CD8-positive, alpha-beta memory T cell (primary cell): ENCODE measurements at regions not wholly inside any gene's neighbourhood (a gene's known extent, or its start where the extent isn't known, plus 50 kb on each side); places are given as distances from the start of the nearest gene placed in this dataset.

Source experiments
- CTCF ChIA-PET: fragments of 350-600 bp; sonication (Branson Sonifier 250); formaldehyde crosslinking; loops from one replicate; lab custom pipeline; 2021; ENCODE audit warnings: antibody characterized with exemption; lab: Charles Lee
- POLR2A ChIA-PET: fragments of 350-600 bp; sonication (Branson Sonifier 250); formaldehyde crosslinking; loops from one replicate; lab custom pipeline; 2021; ENCODE audit warnings: antibody characterized with exemption; lab: Charles Lee
- DNase-seq, 5 donors: peaks; one replicate each; pipeline versions ENCODE4 v3.0.0 to v3.0.0-alpha.2; 2020 to 2022; ENCODE audit warnings: mixed read lengths in 1 of 5
- H3K27ac ChIP-seq: one replicate; pipeline ENCODE4 v1.7.0; 2013; ENCODE audit warnings: low read depth, mild to moderate bottlenecking, low read length, moderate library complexity
- H3K27me3 ChIP-seq: 2 replicates; pipeline ENCODE4 v1.7.0; 2013; ENCODE audit warnings: low read length, mild to moderate bottlenecking; ENCODE audit not compliant: insufficient read depth, poor library complexity, severe bottlenecking
- H3K36me3 ChIP-seq: 2 replicates; pipeline ENCODE4 v1.7.0; 2013; ENCODE audit warnings: mild to moderate bottlenecking, low read length, moderate library complexity; ENCODE audit not compliant: insufficient read depth
- H3K4me1 ChIP-seq: 2 replicates; pipeline ENCODE4 v1.7.0; 2013; ENCODE audit warnings: mild to moderate bottlenecking, low read length, moderate library complexity; ENCODE audit not compliant: insufficient read depth
- H3K4me3 ChIP-seq: 2 replicates; pipeline ENCODE4 v1.7.0; 2013; ENCODE audit warnings: mild to moderate bottlenecking, low read length
- H3K9me3 ChIP-seq: 2 replicates; pipeline ENCODE4 v1.7.0; 2013; ENCODE audit warnings: mild to moderate bottlenecking, low read length
- H3K27ac Mint-ChIP-seq, 8 donors: one replicate each; pipeline ENCODE4 v1.8.0; 2020 to 2021; ENCODE audit warnings: mixed read lengths in 8 of 8, mild to moderate bottlenecking in 6 of 8, inconsistent platforms in 3 of 8, moderate library complexity in 3 of 8
- H3K27me3 Mint-ChIP-seq, 2 donors: one replicate each; pipeline ENCODE4 v1.8.0; 2020 to 2021; ENCODE audit warnings: mixed read lengths in 2 of 2, mild to moderate bottlenecking in 1 of 2, moderate library complexity in 1 of 2
- H3K36me3 Mint-ChIP-seq, 3 donors: one replicate each; pipeline ENCODE4 v1.8.0; 2020 to 2021; ENCODE audit warnings: mixed read lengths in 3 of 3, inconsistent platforms in 1 of 3, mild to moderate bottlenecking in 1 of 3
- H3K4me1 Mint-ChIP-seq, 3 donors: one replicate each; pipeline ENCODE4 v1.8.0; 2020 to 2021; ENCODE audit warnings: mixed read lengths in 3 of 3, inconsistent platforms in 1 of 3, mild to moderate bottlenecking in 1 of 3
- H3K4me3 Mint-ChIP-seq, 7 donors: one replicate each; pipeline ENCODE4 v1.8.0; 2020 to 2021; ENCODE audit warnings: mixed read lengths in 7 of 7, mild to moderate bottlenecking in 6 of 7, moderate library complexity in 4 of 7, inconsistent platforms in 2 of 7
- H3K9me3 Mint-ChIP-seq, 5 donors: one replicate each; pipeline ENCODE4 v1.8.0; 2020 to 2022; ENCODE audit warnings: mixed read lengths in 5 of 5, mild to moderate bottlenecking in 3 of 5, moderate library complexity in 2 of 5, inconsistent platforms in 1 of 5

DNA sequence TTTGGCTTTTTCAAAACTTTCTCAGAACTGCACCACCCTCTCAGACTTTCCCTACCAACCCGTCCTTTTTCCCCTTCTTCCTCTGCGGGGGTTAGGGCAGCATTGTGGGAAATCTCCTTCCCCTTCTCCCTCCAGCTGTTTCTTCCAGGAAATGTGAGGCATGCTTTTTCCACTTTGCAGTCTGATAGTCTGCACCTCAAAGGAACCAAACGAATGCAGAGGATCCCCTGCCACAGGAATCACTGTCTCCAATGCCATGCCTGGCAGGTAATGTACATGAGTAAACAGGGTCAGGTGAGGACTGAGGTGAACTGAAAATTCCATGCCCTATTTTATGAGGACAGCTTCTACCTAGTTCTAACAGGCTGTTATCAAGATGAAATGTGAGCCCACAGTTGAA lies 218.4 kb downstream of the BCAS1 start:
- H3K9me3 Mint-ChIP-seq = no peaks in the 10 kb centered on the region
- Histone ChIP-seq H3K4me1 (peaks cover 27% of the 10 kb centered on the region), H3K27me3 (no peaks in the 10 kb centered on the region), H3K36me3 (no peaks in the 10 kb centered on the region), H3K27ac (no peak overlapping the region), H3K9me3 (no peaks in the 10 kb centered on the region), H3K4me3 (no peak overlapping the region)
- no peak overlapping the region for H3K27ac Mint-ChIP-seq
- H3K27me3 Mint-ChIP-seq = no peaks in the 10 kb centered on the region
- H3K4me1 Mint-ChIP-seq = peaks cover 25 to 40% (median 36%) of the 10 kb centered on the region in 3 donors
- CTCF ChIA-PET = interaction anchor here (0.9 kb wide), 1 partner anchor 58 kb away, joined by 3 read pairs; no protein-coding TSS in a partner anchor
- POLR2A ChIA-PET = interaction anchor here (0.6 kb wide), 1 partner anchor 10 kb away, joined by 3 read pairs; no protein-coding TSS in a partner anchor
- peaks cover 0 to 9% (median 0%) of the 10 kb centered on the region in 3 donors for H3K36me3 Mint-ChIP-seq
- no peak for DNase-seq
- no peak overlapping the region for H3K4me3 Mint-ChIP-seq

DNA sequence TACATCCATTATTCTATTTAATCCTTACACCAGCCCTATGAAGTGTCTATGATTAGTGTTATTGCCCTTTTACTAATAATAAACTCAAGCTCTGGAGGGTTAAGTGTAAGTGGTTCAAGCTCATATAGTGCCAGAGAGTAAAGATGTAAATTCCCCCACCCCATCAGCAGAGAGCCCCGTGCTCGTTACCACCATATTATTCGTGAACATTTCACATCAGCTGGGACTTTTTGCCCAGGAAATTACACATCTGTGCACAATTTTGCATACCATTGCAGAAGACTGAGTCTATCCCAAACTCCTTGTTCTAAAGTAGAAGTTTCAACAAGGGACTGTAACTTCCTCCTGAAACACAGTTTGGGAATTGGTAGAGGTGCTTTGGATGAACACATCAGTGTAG lies 220.1 kb downstream of the BCAS1 start:
- no peaks in the 10 kb centered on the region for H3K27me3 Mint-ChIP-seq
- H3K36me3 Mint-ChIP-seq = peaks cover 0 to 9% (median 0%) of the 10 kb centered on the region in 3 donors
- no peaks in the 10 kb centered on the region for H3K9me3 Mint-ChIP-seq
- H3K4me1 Mint-ChIP-seq = peaks cover 32 to 41% (median 36%) of the 10 kb centered on the region in 3 donors
- H3K4me3 ChIP-seq = no peak overlapping the region
- no peaks in the 10 kb centered on the region for H3K36me3 ChIP-seq
- ChIA-PET CTCF (interaction anchor here (0.6 kb wide), 1 partner anchor 13 kb away, joined by 4 read pairs; no protein-coding TSS in a partner anchor), POLR2A (no interaction called here)
- H3K4me1 ChIP-seq = peaks cover 31% of the 10 kb centered on the region
- no peak overlapping the region for H3K27ac ChIP-seq
- DNase-seq = no peak
- no peaks in the 10 kb centered on the region for H3K9me3 ChIP-seq
- no peak overlapping the region for H3K27ac Mint-ChIP-seq
- no peak overlapping the region for H3K4me3 Mint-ChIP-seq
- H3K27me3 ChIP-seq = no peaks in the 10 kb centered on the region

DNA sequence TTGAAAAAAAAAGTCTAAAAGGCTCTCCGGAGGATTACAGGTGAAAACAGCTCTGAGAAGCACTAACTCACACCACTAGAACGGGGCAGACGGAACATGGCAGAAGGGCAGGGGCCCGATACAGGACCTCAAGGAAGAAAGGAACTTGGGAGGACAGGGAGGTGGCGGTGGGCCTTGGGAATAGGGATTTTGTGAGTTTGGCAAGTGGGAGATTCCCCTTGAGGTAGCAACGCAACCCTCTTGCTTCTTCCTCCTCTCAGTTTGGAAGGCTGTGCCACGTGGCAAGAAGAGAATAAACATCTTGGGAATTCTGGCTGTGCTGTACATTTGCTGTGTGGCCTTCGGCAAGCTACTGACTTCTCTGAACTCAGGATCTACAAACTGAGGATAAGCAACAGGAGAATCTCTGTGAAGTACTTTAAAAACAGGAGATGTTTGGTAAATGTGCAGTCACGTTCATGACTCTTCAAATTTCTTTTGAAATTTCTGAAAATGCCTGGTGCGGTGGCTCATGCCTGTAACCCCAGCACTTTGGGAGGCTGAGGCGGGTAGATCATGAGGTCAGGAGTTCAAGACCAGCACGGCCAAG lies 220.8 kb downstream of the BCAS1 start:
- Mint-ChIP-seq H3K27me3 (no peaks in the 10 kb centered on the region), H3K9me3 (no peaks in the 10 kb centered on the region)

DNA sequence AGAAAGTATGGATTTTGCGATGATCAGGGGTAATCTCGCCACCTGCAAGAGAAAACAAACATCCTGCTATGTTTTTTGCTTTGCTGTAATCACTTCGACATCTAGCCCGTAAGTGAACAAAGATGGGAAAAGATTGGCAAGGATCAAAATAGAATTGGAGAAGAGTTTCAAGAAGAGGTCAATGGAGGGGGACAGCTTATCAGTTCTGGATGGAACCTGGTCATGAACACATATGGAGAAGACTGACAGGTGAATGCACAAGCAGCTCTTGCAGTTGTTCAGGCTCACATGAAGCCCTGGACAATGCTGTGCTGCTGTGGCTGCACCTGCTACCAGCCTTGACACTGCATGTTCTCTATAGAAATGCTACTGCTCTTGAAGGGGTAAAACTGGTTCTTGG lies 222.1 kb downstream of the BCAS1 start:
- peaks cover 50 to 61% (median 56%) of the 10 kb centered on the region in 3 donors for H3K4me1 Mint-ChIP-seq
- H3K27me3 ChIP-seq = no peaks in the 10 kb centered on the region
- H3K9me3 Mint-ChIP-seq = no peaks in the 10 kb centered on the region
- ChIA-PET CTCF (interaction anchor here (1.0 kb wide), 1 partner anchor 10 kb away, joined by 3 read pairs; no protein-coding TSS in a partner anchor), POLR2A (no interaction called here)
- no peak overlapping the region for H3K4me3 ChIP-seq
- no peaks in the 10 kb centered on the region for H3K9me3 ChIP-seq
- no peak overlapping the region for H3K27ac ChIP-seq
- no peaks in the 10 kb centered on the region for H3K36me3 ChIP-seq
- no peaks in the 10 kb centered on the region for H3K27me3 Mint-ChIP-seq
- no peak for DNase-seq
- peak overlapping the region in 5 of 7 donors; percentile 6 to 38 (median 9) for H3K4me3 Mint-ChIP-seq
- H3K36me3 Mint-ChIP-seq = peaks cover 0 to 9% (median 0%) of the 10 kb centered on the region in 3 donors
- peak overlapping the region in 4 of 8 donors; percentile 15 to 73 (median 62) for H3K27ac Mint-ChIP-seq
- peaks cover 51% of the 10 kb centered on the region for H3K4me1 ChIP-seq

More for the DNA sequence above, 220.8 kb downstream of the BCAS1 start:
- Histone ChIP-seq H3K9me3 (no peaks in the 10 kb centered on the region), H3K36me3 (no peaks in the 10 kb centered on the region), H3K4me1 (peaks cover 39% of the 10 kb centered on the region), H3K4me3 (no peak overlapping the region), H3K27ac (no peak overlapping the region), H3K27me3 (no peaks in the 10 kb centered on the region)
- POLR2A ChIA-PET = no interaction called here
- H3K4me1 Mint-ChIP-seq = peaks cover 39 to 49% (median 44%) of the 10 kb centered on the region in 3 donors
- H3K4me3 Mint-ChIP-seq = peak overlapping the region in 2 of 7 donors; percentile 23 to 61
- H3K36me3 Mint-ChIP-seq = peaks cover 0 to 9% (median 0%) of the 10 kb centered on the region in 3 donors
- no peak for DNase-seq
- H3K27ac Mint-ChIP-seq = peak overlapping the region in 2 of 8 donors; percentile 19 to 83
- CTCF ChIA-PET = interaction anchor here (0.6 kb wide), 1 partner anchor 13 kb away, joined by 4 read pairs; no protein-coding TSS in a partner anchor

DNA sequence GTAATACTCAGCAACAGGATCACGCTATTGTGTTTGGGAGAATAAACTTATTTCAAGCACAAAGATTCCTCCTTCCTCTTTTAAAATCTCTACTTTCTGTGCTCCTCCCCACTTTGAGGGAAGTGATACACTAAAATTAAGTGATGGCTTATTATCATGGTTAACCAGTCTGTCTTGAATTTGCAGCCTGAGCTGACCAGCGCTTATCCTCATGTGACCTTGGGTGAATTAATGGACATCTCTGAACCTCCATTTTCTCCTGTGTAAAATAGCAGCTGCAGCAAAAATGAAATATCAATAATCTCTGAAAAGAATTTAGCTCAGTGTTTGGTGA lies 222.6 kb downstream of the BCAS1 start:
- ChIA-PET POLR2A (no interaction called here), CTCF (interaction anchor here (1.0 kb wide), 1 partner anchor 11 kb away, joined by 3 read pairs; no protein-coding TSS in a partner anchor)
- H3K4me3 Mint-ChIP-seq = peak overlapping the region in 3 of 7 donors; percentile 60 to 81 (median 81)
- H3K4me1 ChIP-seq = peaks cover 56% of the 10 kb centered on the region
- no peaks in the 10 kb centered on the region for H3K36me3 ChIP-seq
- no peaks in the 10 kb centered on the region for H3K27me3 ChIP-seq
- H3K36me3 Mint-ChIP-seq = peaks cover 0 to 9% (median 0%) of the 10 kb centered on the region in 3 donors
- peak overlapping the region in 3 of 8 donors; percentile 17 to 89 (median 73) for H3K27ac Mint-ChIP-seq
- H3K27me3 Mint-ChIP-seq = no peaks in the 10 kb centered on the region
- no peaks in the 10 kb centered on the region for H3K9me3 ChIP-seq
- H3K4me1 Mint-ChIP-seq = peaks cover 54 to 63% (median 61%) of the 10 kb centered on the region in 3 donors
- no peak overlapping the region for H3K27ac ChIP-seq
- H3K4me3 ChIP-seq = peak overlapping the region; percentile 10
- no peak for DNase-seq
- no peaks in the 10 kb centered on the region for H3K9me3 Mint-ChIP-seq

DNA sequence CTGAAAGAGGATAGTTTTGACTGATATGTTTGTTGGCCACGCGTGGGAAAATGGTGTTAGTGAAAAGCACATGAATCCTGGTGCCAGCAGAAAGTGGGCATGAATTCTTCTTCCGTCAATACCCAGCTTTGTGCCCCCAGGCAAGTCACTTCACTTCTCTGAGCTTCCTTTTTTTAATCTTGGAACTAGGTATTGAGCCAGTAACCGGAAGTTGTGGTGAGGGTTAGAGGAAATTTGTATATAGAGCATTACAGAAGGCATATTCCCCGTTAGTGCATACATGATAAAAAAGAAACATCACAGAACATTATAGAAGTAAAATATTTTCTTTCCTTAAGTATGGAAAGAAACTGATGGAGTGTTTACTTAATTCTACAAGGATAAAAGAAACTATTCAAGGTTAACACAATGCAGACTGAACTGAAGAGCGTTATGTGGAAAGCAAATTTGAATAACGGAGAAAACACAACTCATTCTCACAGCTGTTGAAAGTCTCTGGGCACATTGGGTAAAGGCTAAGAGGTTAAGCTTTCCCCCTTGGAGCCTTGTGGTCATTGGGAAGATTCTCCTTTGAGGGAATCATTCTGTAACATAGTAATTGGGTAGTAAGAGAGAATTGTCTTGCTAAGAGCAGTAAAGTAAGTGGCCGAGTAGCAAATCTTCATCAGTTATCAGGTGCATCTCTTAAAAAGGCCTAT lies 223.1 kb downstream of the BCAS1 start:
- H3K27me3 Mint-ChIP-seq = no peaks in the 10 kb centered on the region
- Histone ChIP-seq H3K9me3 (no peaks in the 10 kb centered on the region), H3K4me3 (peak overlapping the region; percentile 10), H3K4me1 (peaks cover 61% of the 10 kb centered on the region), H3K27me3 (no peaks in the 10 kb centered on the region), H3K36me3 (no peaks in the 10 kb centered on the region), H3K27ac (no peak overlapping the region)
- DNase-seq = peak in 1 of 5 donors; percentile 54
- ChIA-PET POLR2A (interaction anchor here (1.5 kb wide), 1 partner anchor 12 kb away, joined by 4 read pairs; no protein-coding TSS in a partner anchor), CTCF (interaction anchor here (0.8 to 1.6 kb wide), 3 partner anchors 10 to 52 kb away, joined by 3 to 4 read pairs (median 3); no protein-coding TSS in a partner anchor)
- H3K36me3 Mint-ChIP-seq = peaks cover 0 to 7% (median 0%) of the 10 kb centered on the region in 3 donors
- peak overlapping the region; percentile 60 to 88 (median 81) for H3K4me3 Mint-ChIP-seq
- peaks cover 59 to 68% (median 67%) of the 10 kb centered on the region in 3 donors for H3K4me1 Mint-ChIP-seq
- peak overlapping the region; percentile 39 to 91 (median 78) for H3K27ac Mint-ChIP-seq
- H3K9me3 Mint-ChIP-seq = no peaks in the 10 kb centered on the region

DNA sequence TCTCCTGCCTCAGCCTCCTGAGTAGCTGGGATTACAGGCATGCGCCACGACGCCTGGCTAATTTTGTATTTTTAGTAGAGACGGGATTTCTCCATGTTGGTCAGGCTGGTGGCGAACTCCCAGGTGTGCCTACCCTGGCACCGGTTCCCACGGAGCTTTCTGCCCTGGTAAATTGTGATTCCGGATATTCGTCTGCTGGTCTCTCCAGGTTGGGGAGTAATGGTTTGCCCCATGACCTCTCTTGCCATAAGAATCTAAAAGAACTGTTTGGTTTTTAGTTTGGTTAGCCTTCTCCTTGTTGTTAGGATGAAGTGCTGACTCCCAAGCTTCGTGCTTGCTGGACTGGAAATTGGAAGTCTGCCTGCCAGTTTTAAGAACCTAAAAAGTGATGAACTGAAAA lies 223.8 kb downstream of the BCAS1 start:
- Histone ChIP-seq H3K4me1 (peaks cover 68% of the 10 kb centered on the region), H3K27me3 (no peaks in the 10 kb centered on the region), H3K9me3 (no peaks in the 10 kb centered on the region), H3K27ac (no peak overlapping the region), H3K36me3 (no peaks in the 10 kb centered on the region), H3K4me3 (no peak overlapping the region)
- H3K27me3 Mint-ChIP-seq = no peaks in the 10 kb centered on the region
- peak overlapping the region; percentile 20 to 91 (median 76) for H3K27ac Mint-ChIP-seq
- CTCF ChIA-PET = interaction anchor here (0.8 to 1.6 kb wide), 3 partner anchors 11 to 53 kb away, joined by 3 to 4 read pairs (median 3); no protein-coding TSS in a partner anchor
- peaks cover 0 to 7% (median 0%) of the 10 kb centered on the region in 3 donors for H3K36me3 Mint-ChIP-seq
- no peaks in the 10 kb centered on the region for H3K9me3 Mint-ChIP-seq
- POLR2A ChIA-PET = interaction anchor here (1.0 to 1.5 kb wide), 3 partner anchors 13 to 110 kb away, joined by 4 to 8 read pairs (median 4); no protein-coding TSS in a partner anchor
- H3K4me1 Mint-ChIP-seq = peaks cover 64 to 74% (median 72%) of the 10 kb centered on the region in 3 donors
- no peak for DNase-seq
- peak overlapping the region; percentile 60 to 88 (median 81) for H3K4me3 Mint-ChIP-seq
